Neural progenitor cell (in vitro differentiated cells): ENCODE measurements at regions not wholly inside any gene's neighbourhood (a gene's known extent, or its start where the extent isn't known, plus 50 kb on each side); places are given as distances from the start of the nearest gene placed in this dataset.

ENCODE experiments used
- EZH2 ChIP-seq: fragments of 200-600 bp; sonication (generic); IDR thresholded peaks from 2 replicates; pipeline ENCODE4 v1.6.1; 2017; ENCODE audit warnings: antibody characterized with exemption, mild to moderate bottlenecking, moderate library complexity
- EZH2phosphoT487 ChIP-seq: fragments of 200-600 bp; sonication (generic); IDR thresholded peaks from 2 replicates; pipeline ENCODE4 v1.6.1; 2017; ENCODE audit warnings: antibody characterized with exemption
- TF ChIP-seq, protein P1 (sequence below): fragments of 200-600 bp; sonication (generic); IDR thresholded peaks from 2 replicates; pipeline ENCODE4 v1.5.1; 2017; ENCODE audit warnings: antibody characterized with exemption, mild to moderate bottlenecking

DNA sequence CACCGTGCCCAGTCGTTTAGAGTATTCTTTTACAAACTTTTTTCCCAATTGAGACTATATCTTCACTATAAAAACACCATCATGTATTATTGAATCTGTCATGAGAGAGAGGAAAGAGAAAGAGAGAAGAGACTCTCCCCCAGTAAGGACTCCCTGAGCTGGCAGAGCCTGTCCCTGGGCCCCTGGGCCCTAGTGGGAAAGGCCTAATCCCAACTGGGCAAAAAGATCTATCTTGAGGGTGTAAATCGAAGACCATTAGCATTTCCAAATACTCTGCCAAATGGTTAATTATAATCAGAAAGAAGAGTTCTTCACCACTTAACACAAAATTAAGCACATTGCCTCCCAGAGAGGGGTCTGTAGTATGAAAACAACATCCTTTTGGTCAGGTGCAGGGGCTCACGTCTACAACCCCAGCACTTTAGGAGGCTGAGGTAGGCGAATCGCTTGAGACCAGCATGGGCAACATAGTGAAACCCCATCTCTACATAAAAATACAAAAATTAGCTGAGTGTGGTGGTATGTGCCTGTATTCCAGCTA, 108.2 kb downstream of the SKIDA1 start:
- TF ChIP-seq, protein P1, sequence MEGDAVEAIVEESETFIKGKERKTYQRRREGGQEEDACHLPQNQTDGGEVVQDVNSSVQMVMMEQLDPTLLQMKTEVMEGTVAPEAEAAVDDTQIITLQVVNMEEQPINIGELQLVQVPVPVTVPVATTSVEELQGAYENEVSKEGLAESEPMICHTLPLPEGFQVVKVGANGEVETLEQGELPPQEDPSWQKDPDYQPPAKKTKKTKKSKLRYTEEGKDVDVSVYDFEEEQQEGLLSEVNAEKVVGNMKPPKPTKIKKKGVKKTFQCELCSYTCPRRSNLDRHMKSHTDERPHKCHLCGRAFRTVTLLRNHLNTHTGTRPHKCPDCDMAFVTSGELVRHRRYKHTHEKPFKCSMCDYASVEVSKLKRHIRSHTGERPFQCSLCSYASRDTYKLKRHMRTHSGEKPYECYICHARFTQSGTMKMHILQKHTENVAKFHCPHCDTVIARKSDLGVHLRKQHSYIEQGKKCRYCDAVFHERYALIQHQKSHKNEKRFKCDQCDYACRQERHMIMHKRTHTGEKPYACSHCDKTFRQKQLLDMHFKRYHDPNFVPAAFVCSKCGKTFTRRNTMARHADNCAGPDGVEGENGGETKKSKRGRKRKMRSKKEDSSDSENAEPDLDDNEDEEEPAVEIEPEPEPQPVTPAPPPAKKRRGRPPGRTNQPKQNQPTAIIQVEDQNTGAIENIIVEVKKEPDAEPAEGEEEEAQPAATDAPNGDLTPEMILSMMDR = no peak
- TF ChIP-seq EZH2phosphoT487 (no peak), EZH2 (no peak)
